ENCODE measurements at regions not wholly inside any gene's neighbourhood (a gene's known extent, or its start where the extent isn't known, plus 50 kb on each side); places are given as distances from the start of the nearest gene placed in this dataset.

DNA sequence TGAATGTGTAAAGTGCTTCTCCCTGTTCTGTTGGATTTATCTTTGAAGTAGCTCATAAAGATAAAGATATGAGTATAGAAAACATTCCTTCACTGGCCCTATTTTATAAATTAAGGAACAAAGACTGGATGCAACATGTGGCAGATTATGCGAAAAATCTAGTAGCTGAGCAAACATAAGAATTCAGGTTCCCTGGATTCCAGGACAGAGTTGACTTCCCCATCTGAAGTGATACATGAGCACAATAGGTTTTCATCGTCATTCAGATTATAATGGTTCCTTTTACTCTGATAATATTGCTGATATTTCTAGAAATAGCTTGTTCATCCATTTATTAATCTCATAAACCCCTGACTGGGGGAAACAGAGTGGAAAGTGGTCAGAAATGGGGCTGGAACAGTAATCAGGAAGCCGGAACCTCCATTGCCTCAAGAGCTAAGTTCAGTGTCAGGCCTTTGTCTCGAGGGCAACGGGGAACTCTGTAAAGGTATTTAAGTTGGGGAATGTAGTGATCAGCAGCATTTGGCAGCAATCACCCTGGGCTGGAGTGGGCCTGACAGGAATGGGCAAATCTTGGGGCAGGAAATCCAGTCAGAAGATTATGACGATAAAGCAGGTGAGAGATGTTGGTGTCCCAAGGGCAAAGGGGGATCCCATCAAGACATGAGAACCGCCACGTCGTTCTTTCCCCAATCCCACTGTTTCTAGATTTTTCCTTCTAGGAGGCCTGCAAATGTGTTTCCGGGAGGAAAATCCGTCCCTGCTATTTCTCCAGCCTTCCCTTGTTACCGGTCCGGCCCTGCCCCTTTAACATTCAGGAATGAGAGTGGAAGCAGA, 232.5 kb upstream of the SERP2 start:
- H3K4me3 ChIP-seq (ENCODE audit: low read length in 3 of 3): peak overlapping the region; percentile 63 to 74 (median 68)
- intact Hi-C loops (cut with DNase I): no loop called here
- peak overlapping the region; percentile 97 to 98 for H3K27ac ChIP-seq (ENCODE audit: low read depth in 2 of 2, low read length in 2 of 2)
- no peaks in the 10 kb centered on the region for H3K9me3 ChIP-seq (ENCODE audit: control insufficient read depth in 2 of 3, insufficient read depth in 1 of 3, low read length in 3 of 3)
- DNase-seq: peak in 1 of 5 donors; percentile 56
- H3K36me3 ChIP-seq (ENCODE audit: control insufficient read depth in 2 of 3, insufficient read depth in 3 of 3, low read length in 3 of 3): no peaks in the 10 kb centered on the region
- H3K27me3 ChIP-seq (ENCODE audit: control insufficient read depth, insufficient read depth, low read length): no peaks in the 10 kb centered on the region
- H3K4me1 ChIP-seq (ENCODE audit: control insufficient read depth in 2 of 3, insufficient read depth in 2 of 3, low read depth in 1 of 3, low read length in 3 of 3): peaks cover 0 to 9% (median 7%) of the 10 kb centered on the region in 3 donors
- TF ChIP-seq, protein P1, sequence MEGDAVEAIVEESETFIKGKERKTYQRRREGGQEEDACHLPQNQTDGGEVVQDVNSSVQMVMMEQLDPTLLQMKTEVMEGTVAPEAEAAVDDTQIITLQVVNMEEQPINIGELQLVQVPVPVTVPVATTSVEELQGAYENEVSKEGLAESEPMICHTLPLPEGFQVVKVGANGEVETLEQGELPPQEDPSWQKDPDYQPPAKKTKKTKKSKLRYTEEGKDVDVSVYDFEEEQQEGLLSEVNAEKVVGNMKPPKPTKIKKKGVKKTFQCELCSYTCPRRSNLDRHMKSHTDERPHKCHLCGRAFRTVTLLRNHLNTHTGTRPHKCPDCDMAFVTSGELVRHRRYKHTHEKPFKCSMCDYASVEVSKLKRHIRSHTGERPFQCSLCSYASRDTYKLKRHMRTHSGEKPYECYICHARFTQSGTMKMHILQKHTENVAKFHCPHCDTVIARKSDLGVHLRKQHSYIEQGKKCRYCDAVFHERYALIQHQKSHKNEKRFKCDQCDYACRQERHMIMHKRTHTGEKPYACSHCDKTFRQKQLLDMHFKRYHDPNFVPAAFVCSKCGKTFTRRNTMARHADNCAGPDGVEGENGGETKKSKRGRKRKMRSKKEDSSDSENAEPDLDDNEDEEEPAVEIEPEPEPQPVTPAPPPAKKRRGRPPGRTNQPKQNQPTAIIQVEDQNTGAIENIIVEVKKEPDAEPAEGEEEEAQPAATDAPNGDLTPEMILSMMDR (IDR thresholded peaks at IDR 0.05; ENCODE audit: borderline replicate concordance, extremely low read depth, insufficient read depth): no peak
- peak overlapping the region; percentile 54 to 93 (median 84) for H3K9ac ChIP-seq (ENCODE audit: low read length in 3 of 3)
- FAIRE-seq: no peak

DNA sequence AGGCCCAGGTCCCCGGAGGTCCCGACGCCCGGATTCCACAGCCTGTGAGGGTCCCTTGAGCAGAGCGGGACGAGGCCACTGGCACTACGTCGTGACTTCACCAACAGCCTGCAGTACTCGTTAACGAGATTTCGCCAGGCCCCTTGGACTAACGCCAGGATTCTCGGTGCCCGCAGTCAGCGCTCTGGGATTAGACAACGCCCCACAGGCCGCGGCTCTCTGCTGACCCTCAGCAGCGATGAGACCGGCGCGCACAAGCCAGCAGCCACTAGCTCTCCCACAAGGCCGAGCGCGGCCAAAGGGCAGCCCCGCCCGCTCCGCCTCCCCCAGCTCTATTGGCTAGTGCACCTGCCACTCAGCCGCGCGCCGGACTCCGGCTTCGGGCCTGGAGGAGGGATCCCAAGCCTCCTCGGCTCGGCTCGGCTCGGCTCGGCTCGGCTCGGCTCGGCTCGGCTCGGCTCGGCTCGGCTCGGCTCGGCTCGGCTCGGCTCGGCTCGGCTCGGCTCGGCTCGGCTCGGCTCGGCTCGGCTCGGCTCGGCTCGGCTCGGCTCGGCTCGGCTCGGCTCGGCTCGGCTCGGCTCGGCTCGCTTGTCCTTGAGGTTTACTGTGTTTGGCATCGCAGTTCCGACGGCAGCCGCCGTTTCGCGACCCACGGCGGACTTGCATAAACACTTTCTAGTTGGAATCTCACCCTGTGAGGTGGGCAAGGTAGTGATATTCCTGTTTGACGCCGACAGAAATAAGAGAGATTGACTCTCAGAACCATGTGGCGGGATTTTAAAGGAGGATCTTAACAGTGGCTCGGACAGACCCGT, 231.7 kb upstream of the SERP2 start:
- FAIRE-seq (no peak), DNase-seq (peak; percentile 98 to 100 (median 99))
- Histone ChIP-seq H3K27me3 (ENCODE audit: control insufficient read depth, insufficient read depth, low read length) (no peaks in the 10 kb centered on the region), H3K36me3 (ENCODE audit: control insufficient read depth in 2 of 3, insufficient read depth in 3 of 3, low read length in 3 of 3) (no peaks in the 10 kb centered on the region), H3K4me3 (ENCODE audit: low read length in 3 of 3) (peak overlapping the region; percentile 84 to 96 (median 87)), H3K9me3 (ENCODE audit: control insufficient read depth in 2 of 3, insufficient read depth in 1 of 3, low read length in 3 of 3) (no peaks in the 10 kb centered on the region), H3K27ac (ENCODE audit: low read depth in 2 of 2, low read length in 2 of 2) (peak overlapping the region; percentile 97 to 98), H3K4me1 (ENCODE audit: control insufficient read depth in 2 of 3, insufficient read depth in 2 of 3, low read depth in 1 of 3, low read length in 3 of 3) (peaks cover 0 to 9% (median 7%) of the 10 kb centered on the region in 3 donors), H3K9ac (ENCODE audit: low read length in 3 of 3) (peak overlapping the region; percentile 80 to 98 (median 93))
- intact Hi-C loops (cut with DNase I): no loop called here
- TF ChIP-seq, protein P1 (IDR thresholded peaks at IDR 0.05; ENCODE audit: borderline replicate concordance, extremely low read depth, insufficient read depth): peak; percentile 15

DNA sequence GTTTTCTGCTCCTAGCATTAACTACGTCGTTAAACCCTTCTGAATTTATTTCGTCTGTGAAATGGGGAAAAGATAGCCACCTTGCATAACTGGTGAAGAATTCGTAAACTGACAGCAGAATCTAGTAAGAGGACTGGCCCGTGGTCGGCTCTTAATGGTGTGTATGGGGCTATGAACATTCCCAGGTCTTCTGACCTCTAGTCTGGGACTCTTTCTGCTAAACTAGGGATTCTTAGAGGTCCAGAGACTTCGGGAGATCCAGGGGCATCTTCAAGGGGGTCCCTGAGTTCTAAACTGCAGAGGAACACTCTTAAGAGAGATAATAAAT, 231.1 kb upstream of the SERP2 start:
- no peak for DNase-seq
- Histone ChIP-seq H3K9me3 (ENCODE audit: control insufficient read depth in 2 of 3, insufficient read depth in 1 of 3, low read length in 3 of 3) (no peaks in the 10 kb centered on the region), H3K4me3 (ENCODE audit: low read length in 3 of 3) (peak overlapping the region; percentile 84 to 96 (median 87)), H3K4me1 (ENCODE audit: control insufficient read depth in 2 of 3, insufficient read depth in 2 of 3, low read depth in 1 of 3, low read length in 3 of 3) (peaks cover 0 to 9% (median 7%) of the 10 kb centered on the region in 3 donors), H3K27ac (ENCODE audit: low read depth in 2 of 2, low read length in 2 of 2) (peak overlapping the region; percentile 92 to 96), H3K27me3 (ENCODE audit: control insufficient read depth, insufficient read depth, low read length) (no peaks in the 10 kb centered on the region), H3K36me3 (ENCODE audit: control insufficient read depth in 2 of 3, insufficient read depth in 3 of 3, low read length in 3 of 3) (no peaks in the 10 kb centered on the region), H3K9ac (ENCODE audit: low read length in 3 of 3) (peak overlapping the region; percentile 80 to 98 (median 92))
- FAIRE-seq: no peak
- TF ChIP-seq, protein P1 (IDR thresholded peaks at IDR 0.05; ENCODE audit: borderline replicate concordance, extremely low read depth, insufficient read depth): no peak
- intact Hi-C loops (cut with DNase I): no loop called here

Measured in kidney (tissue), 13 donors.